ENCODE measurements at regions not wholly inside any gene's neighbourhood (a gene's known extent, or its start where the extent isn't known, plus 50 kb on each side); places are given as distances from the start of the nearest gene placed in this dataset. TPM values are rescaled to one million over a fixed set of nuclear protein-coding genes. Genes with fewer than 3 reads are reported as not detected.

DNA sequence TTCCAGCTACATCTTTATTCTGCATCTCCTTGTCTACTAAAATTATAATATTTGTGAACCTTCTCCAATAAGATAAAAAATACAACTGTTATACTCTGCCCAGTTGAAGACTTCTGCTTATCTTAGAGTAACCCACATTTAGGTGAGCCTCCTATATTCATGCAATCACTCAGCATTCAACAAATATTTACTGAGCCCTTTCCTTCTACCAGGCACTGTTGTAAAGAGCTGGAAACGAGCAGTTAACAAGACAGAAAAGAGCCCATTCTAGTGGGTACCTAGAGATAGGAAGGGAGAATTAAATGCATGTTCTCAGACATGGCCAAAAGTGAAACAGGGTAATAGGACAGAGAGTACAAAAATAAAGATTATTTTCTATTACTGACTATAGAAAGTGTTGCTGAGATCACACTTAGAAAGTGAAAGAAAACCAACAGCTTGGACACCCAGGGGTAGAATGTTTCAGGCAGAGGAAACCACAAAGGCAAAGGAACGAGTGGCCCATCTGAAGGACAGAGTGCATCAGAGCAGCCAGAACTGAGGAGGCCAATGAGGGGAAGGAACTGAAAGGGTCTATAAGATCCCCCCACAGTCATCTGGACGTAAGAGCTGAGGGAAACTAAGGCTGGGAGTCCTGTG lies 50.8 kb upstream of the SMLR1 start:
- Histone ChIP-seq H4K20me1 (ENCODE audit: low read depth) (no peaks in the 10 kb centered on the region), H3K4me1 (no peaks in the 10 kb centered on the region), H3K4me2 (no peak overlapping the region), H3K36me3 (no peaks in the 10 kb centered on the region), H2AFZ (replicated peaks) (no peak overlapping the region), H3K9ac (no peak overlapping the region), H3K27me3 (no peaks in the 10 kb centered on the region), H3K27ac (no peak overlapping the region), H3K4me3 (no peak overlapping the region), H3F3A (ENCODE audit: low read depth) (no peaks in the 10 kb centered on the region), H3K9me3 (ENCODE audit: low read depth) (no peaks in the 10 kb centered on the region), H3K79me2 (ENCODE audit: low read depth) (no peaks in the 10 kb centered on the region)
- no peak overlapping the region for H3K4me3 Mint-ChIP-seq
- no peak for TF ChIP-seq EZH2phosphoT487 (IDR thresholded peaks at IDR 0.05)
- TF ChIP-seq EZH2 (IDR thresholded peaks at IDR 0.05), result no peak
- TF ChIP-seq, protein P1, sequence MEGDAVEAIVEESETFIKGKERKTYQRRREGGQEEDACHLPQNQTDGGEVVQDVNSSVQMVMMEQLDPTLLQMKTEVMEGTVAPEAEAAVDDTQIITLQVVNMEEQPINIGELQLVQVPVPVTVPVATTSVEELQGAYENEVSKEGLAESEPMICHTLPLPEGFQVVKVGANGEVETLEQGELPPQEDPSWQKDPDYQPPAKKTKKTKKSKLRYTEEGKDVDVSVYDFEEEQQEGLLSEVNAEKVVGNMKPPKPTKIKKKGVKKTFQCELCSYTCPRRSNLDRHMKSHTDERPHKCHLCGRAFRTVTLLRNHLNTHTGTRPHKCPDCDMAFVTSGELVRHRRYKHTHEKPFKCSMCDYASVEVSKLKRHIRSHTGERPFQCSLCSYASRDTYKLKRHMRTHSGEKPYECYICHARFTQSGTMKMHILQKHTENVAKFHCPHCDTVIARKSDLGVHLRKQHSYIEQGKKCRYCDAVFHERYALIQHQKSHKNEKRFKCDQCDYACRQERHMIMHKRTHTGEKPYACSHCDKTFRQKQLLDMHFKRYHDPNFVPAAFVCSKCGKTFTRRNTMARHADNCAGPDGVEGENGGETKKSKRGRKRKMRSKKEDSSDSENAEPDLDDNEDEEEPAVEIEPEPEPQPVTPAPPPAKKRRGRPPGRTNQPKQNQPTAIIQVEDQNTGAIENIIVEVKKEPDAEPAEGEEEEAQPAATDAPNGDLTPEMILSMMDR (IDR thresholded peaks at IDR 0.05), result no peak
- H3K4me1 Mint-ChIP-seq, result no peaks in the 10 kb centered on the region
- no peaks in the 10 kb centered on the region for H3K27me3 Mint-ChIP-seq (ENCODE audit: insufficient read depth, low read depth)
- DNase-seq (ENCODE audit: low spot score), result no peak
- H3K27ac Mint-ChIP-seq, result no peak overlapping the region
- H3K36me3 Mint-ChIP-seq, result no peaks in the 10 kb centered on the region
- peaks cover 2% of the 10 kb centered on the region for H3K9me3 Mint-ChIP-seq

Small RNA genes in the stretch of these regions (small RNA-seq; reads per million reads assigned to genes)
- gene RF00019, result not detected
